ENCODE measurements at regions not wholly inside any gene's neighbourhood (a gene's known extent, or its start where the extent isn't known, plus 50 kb on each side); places are given as distances from the start of the nearest gene placed in this dataset.

- no peaks in the 10 kb centered on the region for H3K9me3 ChIP-seq (ENCODE audit: severe bottlenecking)
- no peak overlapping the region for H3K27ac ChIP-seq
- no peak for DNase-seq
- no peaks in the 10 kb centered on the region for H3K27me3 ChIP-seq (ENCODE audit: insufficient read depth, low read depth, severe bottlenecking)
- no peak for TF ChIP-seq CTCF (IDR thresholded peaks at IDR 0.05; ENCODE audit: low read depth, low read length)
- H3K36me3 ChIP-seq: no peaks in the 10 kb centered on the region
- H3K4me3 ChIP-seq (ENCODE audit: low read depth, low read length): no peak overlapping the region
Observed at GRCh38 chr11:28976012-28976800, 868.0 kb downstream of the METTL15 start.

- Histone ChIP-seq H3K9me3 (ENCODE audit: severe bottlenecking) (no peaks in the 10 kb centered on the region), H3K27ac (no peak overlapping the region)
- no peak for DNase-seq
Observed at GRCh38 chr11:28969832-28970231, 861.6 kb downstream of the METTL15 start.

GRCh38 chr11:28966951-28967350 is 858.8 kb downstream of the METTL15 start:
- no peak for TF ChIP-seq CTCF (IDR thresholded peaks at IDR 0.05; ENCODE audit: low read depth, low read length)
- no peaks in the 10 kb centered on the region for H3K36me3 ChIP-seq
- H3K27ac ChIP-seq: no peak overlapping the region
- H3K4me3 ChIP-seq (ENCODE audit: low read depth, low read length): no peak overlapping the region
- H3K9me3 ChIP-seq (ENCODE audit: severe bottlenecking): no peaks in the 10 kb centered on the region
- no peak for DNase-seq
- H3K27me3 ChIP-seq (ENCODE audit: insufficient read depth, low read depth, severe bottlenecking): no peaks in the 10 kb centered on the region

More at GRCh38 chr11:28969832-28970231, 861.6 kb downstream of the METTL15 start:
- no peaks in the 10 kb centered on the region for H3K27me3 ChIP-seq (ENCODE audit: insufficient read depth, low read depth, severe bottlenecking)
- no peak overlapping the region for H3K4me3 ChIP-seq (ENCODE audit: low read depth, low read length)
- TF ChIP-seq CTCF (IDR thresholded peaks at IDR 0.05; ENCODE audit: low read depth, low read length): no peak
- no peaks in the 10 kb centered on the region for H3K36me3 ChIP-seq

- no peaks in the 10 kb centered on the region for H3K27me3 ChIP-seq (ENCODE audit: insufficient read depth, low read depth, severe bottlenecking)
- no peaks in the 10 kb centered on the region for H3K36me3 ChIP-seq
- H3K27ac ChIP-seq: no peak overlapping the region
- TF ChIP-seq CTCF (IDR thresholded peaks at IDR 0.05; ENCODE audit: low read depth, low read length): no peak
- no peak for DNase-seq
- no peak overlapping the region for H3K4me3 ChIP-seq (ENCODE audit: low read depth, low read length)
- no peaks in the 10 kb centered on the region for H3K9me3 ChIP-seq (ENCODE audit: severe bottlenecking)
Observed at GRCh38 chr11:28965819-28966218, 857.6 kb downstream of the METTL15 start.

- Histone ChIP-seq H3K4me3 (ENCODE audit: low read depth, low read length) (no peak overlapping the region), H3K27me3 (ENCODE audit: insufficient read depth, low read depth, severe bottlenecking) (no peaks in the 10 kb centered on the region), H3K9me3 (ENCODE audit: severe bottlenecking) (no peaks in the 10 kb centered on the region), H3K27ac (no peak overlapping the region), H3K36me3 (no peaks in the 10 kb centered on the region)
- DNase-seq: no peak
- no peak for TF ChIP-seq CTCF (IDR thresholded peaks at IDR 0.05; ENCODE audit: low read depth, low read length)
Observed at GRCh38 chr11:28964811-28965210, 856.6 kb downstream of the METTL15 start.

- H3K4me3 ChIP-seq (ENCODE audit: low read depth, low read length): no peak overlapping the region
- H3K36me3 ChIP-seq: no peaks in the 10 kb centered on the region
- TF ChIP-seq CTCF (IDR thresholded peaks at IDR 0.05; ENCODE audit: low read depth, low read length): no peak
- DNase-seq: no peak
- H3K9me3 ChIP-seq (ENCODE audit: severe bottlenecking): no peaks in the 10 kb centered on the region
- H3K27me3 ChIP-seq (ENCODE audit: insufficient read depth, low read depth, severe bottlenecking): no peaks in the 10 kb centered on the region
- no peak overlapping the region for H3K27ac ChIP-seq
Observed at GRCh38 chr11:28963187-28963586, 855.0 kb downstream of the METTL15 start.
